HepG2 (cell line): ENCODE measurements at regions not wholly inside any gene's neighbourhood (a gene's known extent, or its start where the extent isn't known, plus 50 kb on each side); places are given as distances from the start of the nearest gene placed in this dataset.

Experiments used
- ATAC-seq: fragments of 200-7000 bp; cut with Tn5 transposase; 3 replicates; pipeline ENCODE4 v1.9.1; 2020; ENCODE audit warnings: mild to moderate bottlenecking, moderate library complexity
- BruUV-seq: library from RNA; stranded (reverse); fragments of 400-500 nt; replicated peaks from 2 replicates; lab custom pipeline; 2021; lab: Mats Ljungman, UMichigan
- CTCF ChIA-PET: fragments of 300-600 bp; formaldehyde crosslinking; extraction: SDS; loops from one replicate; lab custom pipeline; 2021; ENCODE audit warnings: low total read pairs, inconsistent platforms, low intra/inter-chr PET ratio; lab: Yijun Ruan, JAX
- POLR2A ChIA-PET: fragments of 350-600 bp; sonication (Branson Sonifier 250); formaldehyde crosslinking; loops from one replicate; lab custom pipeline; 2020; ENCODE audit warnings: antibody characterized with exemption, inconsistent platforms; lab: Yijun Ruan, JAX
- DNase-seq: peaks from one replicate; pipeline ENCODE4 v3.0.0-alpha.2; 2015; ENCODE audit warnings: low spot score
- FAIRE-seq: peaks from 3 replicates; lab custom pipeline; 2011; peaks lifted over from hg19 to GRCh38; lab: Jason Lieb, UNC
- H2AFZ ChIP-seq: one replicate; pipeline ENCODE4 v1.6.1; 2011; ENCODE audit warnings: low read length, inconsistent platforms
- H3K27ac ChIP-seq: fragments of 300-600 bp; 3 replicates; pipeline ENCODE4 v1.8.0; 2011; ENCODE audit warnings: mixed run types, mild to moderate bottlenecking, mixed read lengths, low read length, inconsistent platforms; ENCODE audit not compliant: insufficient read depth; ENCODE audit errors: extremely low read length
- H3K27me3 ChIP-seq, 2 experiments: fragments of 200-600 bp in 1 of 2; 2 replicates in 1 of 2; 3 replicates in 1 of 2; pipeline versions ENCODE4 v1.6.0 to v1.8.0; 2011; ENCODE audit warnings: low read length in 2 of 2, mild to moderate bottlenecking in 2 of 2, moderate library complexity in 2 of 2, inconsistent platforms in 1 of 2; ENCODE audit not compliant: insufficient read depth in 2 of 2, control insufficient read depth in 1 of 2
- H3K36me3 ChIP-seq, 2 experiments: fragments of 200-600 bp in 1 of 2; replicated peaks in 1 of 2; 2 replicates in 1 of 2; 3 replicates in 1 of 2; pipeline versions ENCODE4 v1.5.1 to v1.8.0; 2011; ENCODE audit warnings: low read length in 2 of 2, inconsistent platforms in 1 of 2; ENCODE audit not compliant: insufficient read depth in 2 of 2, control insufficient read depth in 1 of 2
- H3K4me1 ChIP-seq: 2 replicates; pipeline ENCODE4 v1.5.1; 2012; ENCODE audit warnings: low read length, inconsistent platforms; ENCODE audit not compliant: insufficient read depth
- H3K4me2 ChIP-seq: 2 replicates; pipeline ENCODE4 v1.6.0; 2011; ENCODE audit warnings: low read depth, low read length, inconsistent platforms
- H3K4me3 ChIP-seq, 3 experiments: fragments of 200-600 bp in 1 of 3; sonication (generic), shearing (Covaris generic) in 1 of 3; replicated peaks in 1 of 3; 2 replicates each; pipeline ENCODE4 v1.5.1; 2011 to 2016; ENCODE audit warnings: low read length in 3 of 3, inconsistent platforms in 2 of 3, low read depth in 2 of 3, mild to moderate bottlenecking in 2 of 3, control low read depth in 1 of 3, mixed read lengths in 1 of 3; ENCODE audit not compliant: insufficient read depth in 1 of 3
- H3K79me2 ChIP-seq: one replicate; pipeline ENCODE4 v1.6.1; 2011; ENCODE audit warnings: low read length, inconsistent platforms; ENCODE audit not compliant: insufficient read depth
- H3K9ac ChIP-seq: 2 replicates; pipeline ENCODE4 v1.6.0; 2011; ENCODE audit warnings: mild to moderate bottlenecking, low read depth, low read length, inconsistent platforms; ENCODE audit not compliant: insufficient read depth
- H3K9me3 ChIP-seq: 2 replicates; pipeline ENCODE4 v1.5.1; 2012; ENCODE audit warnings: mild to moderate bottlenecking, low read length
- H4K20me1 ChIP-seq: 2 replicates; pipeline ENCODE4 v1.6.0; 2011; ENCODE audit warnings: inconsistent platforms, mild to moderate bottlenecking, low read length, moderate library complexity; ENCODE audit not compliant: insufficient read depth
- CENPX ChIP-seq: sonication (generic); formaldehyde crosslinking; IDR thresholded peaks from 2 replicates; pipeline ENCODE4 v1.9.0; 2021; ENCODE audit warnings: mild to moderate bottlenecking, missing genetic modification reagents, moderate library complexity
- CREBL2 ChIP-seq: sonication (generic); formaldehyde crosslinking; IDR thresholded peaks from 2 replicates; pipeline ENCODE4 v1.8.1; 2023; ENCODE audit warnings: missing genetic modification reagents, mild to moderate bottlenecking, borderline replicate concordance
- DDIT3 ChIP-seq: sonication (generic); formaldehyde crosslinking; IDR thresholded peaks from 2 replicates; pipeline ENCODE4 v1.4.0; 2020; ENCODE audit warnings: mild to moderate bottlenecking, missing genetic modification reagents
- HNRNPH1 ChIP-seq: fragments of 200-400 bp; formaldehyde crosslinking; optimal IDR thresholded peaks from 2 replicates; pipeline ENCODE3; 2017; ENCODE audit warnings: mild to moderate bottlenecking, low read depth, low read length
- JARID2 ChIP-seq: sonication (generic); formaldehyde crosslinking; IDR thresholded peaks from 2 replicates; pipeline ENCODE4 v1.8.1; 2023; ENCODE audit warnings: missing genetic modification reagents, inconsistent platforms; ENCODE audit not compliant: insufficient replicate concordance
- JUND ChIP-seq: sonication (generic); formaldehyde crosslinking; IDR thresholded peaks from 2 replicates; pipeline ENCODE4 v1.8.0; 2022; ENCODE audit warnings: mild to moderate bottlenecking, missing genetic modification reagents
- KAT2B ChIP-seq: fragments of 150-350 bp; IDR thresholded peaks from 2 replicates; pipeline ENCODE4 v1.6.1; 2014; ENCODE audit warnings: low read depth, low read length, borderline replicate concordance
- MAFF ChIP-seq: IDR thresholded peaks from 2 replicates; pipeline ENCODE4 v1.6.1; 2011; ENCODE audit warnings: low read depth, low read length, improper control_type of control experiment
- MTF2 ChIP-seq: sonication (generic); formaldehyde crosslinking; IDR thresholded peaks from 2 replicates; pipeline ENCODE4 v1.5.0; 2020; ENCODE audit warnings: missing genetic modification reagents, borderline replicate concordance
- POLR2AphosphoS5 ChIP-seq: IDR thresholded peaks from 2 replicates; pipeline ENCODE4 v1.6.1; 2012; ENCODE audit warnings: low read depth, low read length
- PRPF4 ChIP-seq: fragments of 200-400 bp; formaldehyde crosslinking; IDR thresholded peaks from 2 replicates; pipeline ENCODE4 v1.6.1; 2016; ENCODE audit warnings: low read length, low read depth; ENCODE audit not compliant: poor library complexity, severe bottlenecking
- SALL2 ChIP-seq: sonication (generic); formaldehyde crosslinking; IDR thresholded peaks from 2 replicates; pipeline ENCODE4 v1.8.1; 2023; ENCODE audit warnings: mild to moderate bottlenecking, missing genetic modification reagents, inconsistent platforms
- SMAD9 ChIP-seq: sonication (generic); formaldehyde crosslinking; IDR thresholded peaks from 2 replicates; pipeline ENCODE4 v1.5.1; 2020; ENCODE audit warnings: mild to moderate bottlenecking, missing genetic modification reagents
- SMARCC2 ChIP-seq: fragments of 450-650 bp; IDR thresholded peaks from 2 replicates; pipeline ENCODE4 v1.6.1; 2017; ENCODE audit warnings: antibody characterized with exemption, mild to moderate bottlenecking
- STAG1 ChIP-seq: sonication (generic); formaldehyde crosslinking; IDR thresholded peaks from 2 replicates; pipeline ENCODE4 v1.4.0; 2020; ENCODE audit warnings: missing genetic modification reagents
- ZMYM2 ChIP-seq: sonication (generic); formaldehyde crosslinking; IDR thresholded peaks from 2 replicates; pipeline ENCODE4 v1.8.0; 2022; ENCODE audit warnings: mild to moderate bottlenecking, missing genetic modification reagents
- ZNF362 ChIP-seq: sonication (generic); formaldehyde crosslinking; IDR thresholded peaks from 2 replicates; pipeline ENCODE4 v1.4.0; 2020; ENCODE audit warnings: missing genetic modification reagents, mild to moderate bottlenecking, borderline replicate concordance
- ZNF513 ChIP-seq: sonication (generic); formaldehyde crosslinking; conservative IDR thresholded peaks from 2 replicates; pipeline ENCODE4 v1.5.0; 2020; ENCODE audit warnings: missing genetic modification reagents
- ZNF792 ChIP-seq: IDR thresholded peaks from 2 replicates; pipeline ENCODE4 v1.6.1; 2016
- ZSCAN31 ChIP-seq: sonication (generic); formaldehyde crosslinking; IDR thresholded peaks from 2 replicates; pipeline ENCODE4 v1.5.0; 2020; ENCODE audit warnings: low read depth, mild to moderate bottlenecking, missing genetic modification reagents
- WGBS: methylation state at CpG from one replicate; pipeline ENCODE4 v1.1.6; 2017; ENCODE audit warnings: low lambda C conversion rate; 5-methylcytosine and 5-hydroxymethylcytosine counted together
- in situ Hi-C: cut with HindIII; loops from 2 replicates; pipeline ENCODE4 v1.10.0; 2017; ENCODE audit warnings: low pct_unique_long_range_greater_than_20kb; ENCODE audit not compliant: extremely low pct_ligation_motif_present
- intact Hi-C: fragments of 100-400 bp; cut with micrococcal nuclease; formaldehyde crosslinking; loops from one replicate; pipeline ENCODE4 v1.10.0; 2022; ENCODE audit not compliant: unreplicated experiment

- no peaks in the 10 kb centered on the region for H3K79me2 ChIP-seq
- peak overlapping the region; percentile 75 for H3K9ac ChIP-seq
- POLR2A ChIA-PET: interaction anchor here (0.5 to 1.8 kb wide), 11 partner anchors 11 to 308 kb away, joined by 3 to 4 read pairs (median 3); no protein-coding TSS in a partner anchor
- ATAC-seq: peak; percentile 98
- H3K4me1 ChIP-seq: peaks cover 87% of the 10 kb centered on the region
- BruUV-seq: no TSS peak
- no peaks in the 10 kb centered on the region for H3K27me3 ChIP-seq
- H3K27ac ChIP-seq: peak overlapping the region; percentile 100
- 25% methylated on average over 11 of the region's 11 CpGs for WGBS
- in situ Hi-C loops: no loop called here
- intact Hi-C loops: no loop called here
- H3K36me3 ChIP-seq: no peaks in the 10 kb centered on the region
- H2AFZ ChIP-seq: no peak overlapping the region
- peak overlapping the region; percentile 54 for H3K4me2 ChIP-seq
- DNase-seq: peak; percentile 99
- CTCF ChIA-PET: interaction anchor here (0.8 kb wide), 1 partner anchor 361 kb away, joined by 3 read pairs; no protein-coding TSS in a partner anchor
- FAIRE-seq: peak; percentile 95
- H3K4me3 ChIP-seq: no peak overlapping the region
- H4K20me1 ChIP-seq: no peaks in the 10 kb centered on the region
- peaks cover 1% of the 10 kb centered on the region; the same call in 1 of the 2 replicates for H3K9me3 ChIP-seq
- TF ChIP-seq ZNF792 (CRISPR knock-in tag) (peak; percentile 89; the same call in 1 of the 2 replicates), SMARCC2 (no peak), STAG1 (CRISPR knock-in tag) (peak; percentile 31; the same call in 1 of the 2 replicates), DDIT3 (CRISPR knock-in tag) (no peak), ZNF513 (CRISPR knock-in tag) (no peak), PRPF4 (no peak), CREBL2 (CRISPR knock-in tag) (no peak), KAT2B (no peak), JUND (CRISPR knock-in tag) (peak; percentile 57; the same call in 1 of the 2 replicates), POLR2AphosphoS5 (no peak), ZMYM2 (CRISPR knock-in tag) (no peak), MTF2 (CRISPR knock-in tag) (no peak), JARID2 (CRISPR knock-in tag) (peak; percentile 46), SMAD9 (no peak), ZSCAN31 (no peak), CENPX (no peak), MAFF (peak; percentile 98), SALL2 (CRISPR knock-in tag) (no peak), ZNF362 (CRISPR knock-in tag) (peak; percentile 98), HNRNPH1 (no peak)
These were observed 88.2 kb downstream of the PSMG1 start for GRCh38 chr21:39094847-39095579.
